Stimulated activated naive CD8-positive, alpha-beta T cell treated with anti-CD3 and anti-CD28 coated beads, Interleukin-15, amount 100 ng/mL, for 72 hours (primary cell): ENCODE measurements at regions not wholly inside any gene's neighbourhood (a gene's known extent, or its start where the extent isn't known, plus 50 kb on each side); places are given as distances from the start of the nearest gene placed in this dataset.

ENCODE experiments used
- ATAC-seq: fragments of 150-1000 bp; cut with Tn5 transposase; 2 replicates; pipeline ENCODE4 v1.10.0; 2021; ENCODE audit warnings: mild to moderate bottlenecking, moderate library complexity
- DNase-seq, 2 donors: peaks; one replicate each; pipeline ENCODE4 v3.0.0; 2021 to 2022
- H3K27ac Mint-ChIP-seq, 2 donors: one replicate each; pipeline ENCODE4 v1.8.0; 2022; ENCODE audit warnings: mild to moderate bottlenecking in 2 of 2, mixed read lengths in 2 of 2, moderate library complexity in 2 of 2
- H3K27me3 Mint-ChIP-seq: one replicate; pipeline ENCODE4 v1.8.0; 2022; ENCODE audit warnings: mixed read lengths
- H3K4me1 Mint-ChIP-seq: one replicate; pipeline ENCODE4 v1.8.0; 2022; ENCODE audit warnings: mild to moderate bottlenecking, mixed read lengths
- H3K4me3 Mint-ChIP-seq, 2 donors: one replicate each; pipeline ENCODE4 v1.8.0; 2022; ENCODE audit warnings: mild to moderate bottlenecking in 2 of 2, mixed read lengths in 2 of 2, moderate library complexity in 1 of 2
- H3K9me3 Mint-ChIP-seq, 2 donors: one replicate each; pipeline ENCODE4 v1.8.0; 2022; ENCODE audit warnings: mixed read lengths in 2 of 2

GRCh38 chr7:97337849-97338248 is 220.4 kb downstream of the SDHAF3 start:
- Mint-ChIP-seq H3K4me1 (no peaks in the 10 kb centered on the region), H3K9me3 (peaks cover 0 to 3% of the 10 kb centered on the region in 2 donors), H3K27ac (no peak overlapping the region), H3K4me3 (no peak overlapping the region), H3K27me3 (no peaks in the 10 kb centered on the region)
- DNase-seq (no peak), ATAC-seq (no peak)

- DNase-seq (no peak), ATAC-seq (no peak)
- no peak overlapping the region for H3K27ac Mint-ChIP-seq
- no peaks in the 10 kb centered on the region for H3K4me1 Mint-ChIP-seq
- H3K27me3 Mint-ChIP-seq, result no peaks in the 10 kb centered on the region
- no peak overlapping the region for H3K4me3 Mint-ChIP-seq
- no peaks in the 10 kb centered on the region for H3K9me3 Mint-ChIP-seq
Observed at GRCh38 chr7:97342512-97342911, 225.0 kb downstream of the SDHAF3 start.

DNA sequence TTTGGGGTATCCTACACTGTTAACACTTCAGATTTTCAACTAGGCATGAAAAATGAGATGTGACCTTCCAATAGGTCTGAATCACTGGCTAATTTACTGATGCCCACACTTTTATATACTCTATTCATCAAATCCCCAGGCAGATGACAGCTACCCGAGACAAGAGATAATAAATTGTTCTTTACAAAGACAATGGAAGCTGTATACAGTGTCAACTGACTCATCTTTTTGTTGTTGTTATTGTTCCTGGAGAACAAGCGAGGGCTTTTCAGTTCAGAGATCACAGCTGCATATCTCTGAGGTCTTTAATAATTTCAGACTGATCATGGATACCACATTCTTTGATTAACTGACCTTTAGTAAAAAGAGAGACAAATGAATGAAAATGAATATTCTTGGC is 228.9 kb downstream of the SDHAF3 start:
- Mint-ChIP-seq H3K4me1 (no peaks in the 10 kb centered on the region), H3K27me3 (no peaks in the 10 kb centered on the region), H3K9me3 (peaks cover 0 to 7% of the 10 kb centered on the region in 2 donors), H3K27ac (no peak overlapping the region), H3K4me3 (no peak overlapping the region)
- DNase-seq (no peak), ATAC-seq (no peak)

DNA sequence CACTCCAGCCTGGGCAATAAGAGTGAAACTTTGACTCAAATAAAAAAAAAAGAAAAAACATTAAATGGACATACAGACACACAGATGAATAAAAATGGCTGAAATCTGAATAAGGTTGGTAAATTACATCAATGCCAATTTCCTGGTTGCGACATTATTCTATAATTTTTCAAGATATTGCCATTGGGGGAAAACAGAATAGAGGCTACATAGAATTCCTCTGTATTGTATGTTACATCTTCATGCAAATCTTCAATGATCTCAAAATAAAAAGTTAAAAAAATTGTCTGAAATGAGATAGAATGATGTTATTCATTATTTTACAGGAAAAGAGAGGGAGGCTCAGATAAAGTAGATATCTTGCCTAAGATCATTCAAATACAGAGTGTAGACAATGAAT is 234.0 kb downstream of the SDHAF3 start:
- peaks cover 4 to 13% of the 10 kb centered on the region in 2 donors for H3K9me3 Mint-ChIP-seq
- no peak overlapping the region for H3K27ac Mint-ChIP-seq
- DNase-seq (no peak), ATAC-seq (no peak)
- no peaks in the 10 kb centered on the region for H3K4me1 Mint-ChIP-seq
- no peak overlapping the region for H3K4me3 Mint-ChIP-seq
- no peaks in the 10 kb centered on the region for H3K27me3 Mint-ChIP-seq

DNA sequence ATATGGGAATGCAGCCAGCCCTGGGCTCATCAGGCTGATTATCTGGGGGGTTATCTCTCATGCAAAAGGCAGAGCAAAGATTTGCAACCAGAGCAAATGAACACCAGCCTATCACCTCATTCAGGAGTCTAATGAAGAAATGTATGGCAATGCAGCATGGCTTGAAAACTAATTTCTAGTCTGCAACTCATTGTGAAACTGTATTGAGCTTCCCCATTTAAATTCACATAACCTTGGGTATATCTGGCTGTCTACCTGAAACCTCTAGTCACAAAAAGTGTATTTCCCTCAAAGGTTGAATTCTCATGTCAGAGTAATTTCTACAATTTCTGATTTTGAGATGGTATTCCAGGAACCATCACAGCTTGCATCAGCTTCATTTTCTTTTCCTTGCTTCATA is 240.0 kb downstream of the SDHAF3 start:
- Mint-ChIP-seq H3K27me3 (no peaks in the 10 kb centered on the region), H3K9me3 (peaks cover 4 to 7% of the 10 kb centered on the region in 2 donors), H3K27ac (no peak overlapping the region), H3K4me1 (no peaks in the 10 kb centered on the region), H3K4me3 (no peak overlapping the region)
- DNase-seq (no peak), ATAC-seq (no peak)

DNA sequence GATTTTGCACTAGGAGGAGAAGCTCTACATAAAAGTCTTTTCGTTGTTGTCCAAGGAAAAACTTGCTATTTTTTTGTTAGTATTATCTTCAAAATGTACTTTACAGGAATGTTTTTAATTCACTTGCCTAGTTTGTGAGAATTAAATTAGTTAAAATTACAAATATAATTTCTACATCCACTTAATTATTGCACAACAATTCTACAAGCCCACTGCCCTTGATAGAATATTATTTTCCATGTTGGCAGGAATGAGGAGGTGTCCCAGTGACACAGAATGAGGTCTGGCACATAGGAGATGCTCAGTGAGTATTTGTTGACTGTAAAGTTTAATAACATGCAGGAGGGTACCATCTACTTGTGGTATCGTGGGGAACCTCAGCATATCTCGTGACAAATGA is 255.4 kb downstream of the SDHAF3 start:
- H3K9me3 Mint-ChIP-seq, result no peaks in the 10 kb centered on the region
- no peak for ATAC-seq
- no peaks in the 10 kb centered on the region for H3K27me3 Mint-ChIP-seq

GRCh38 chr7:97373736-97374135 is 256.2 kb downstream of the SDHAF3 start:
- H3K27ac Mint-ChIP-seq, result no peak overlapping the region
- no peaks in the 10 kb centered on the region for H3K4me1 Mint-ChIP-seq
- DNase-seq (no peak), ATAC-seq (no peak)
- H3K27me3 Mint-ChIP-seq, result no peaks in the 10 kb centered on the region
- H3K4me3 Mint-ChIP-seq, result no peak overlapping the region
- no peaks in the 10 kb centered on the region for H3K9me3 Mint-ChIP-seq

More for the DNA sequence above, 255.4 kb downstream of the SDHAF3 start:
- Mint-ChIP-seq H3K27ac (no peak overlapping the region), H3K4me3 (no peak overlapping the region), H3K4me1 (no peaks in the 10 kb centered on the region)
- DNase-seq, result no peak

- ATAC-seq (no peak), DNase-seq (no peak)
- no peaks in the 10 kb centered on the region for H3K9me3 Mint-ChIP-seq
- no peaks in the 10 kb centered on the region for H3K4me1 Mint-ChIP-seq
- H3K4me3 Mint-ChIP-seq, result no peak overlapping the region
- no peaks in the 10 kb centered on the region for H3K27me3 Mint-ChIP-seq
- no peak overlapping the region for H3K27ac Mint-ChIP-seq
Observed at GRCh38 chr7:97377713-97378112, 260.2 kb downstream of the SDHAF3 start.

GRCh38 chr7:97381815-97382554 is 264.5 kb downstream of the SDHAF3 start:
- no peaks in the 10 kb centered on the region for H3K27me3 Mint-ChIP-seq
- no peak for DNase-seq
- no peaks in the 10 kb centered on the region for H3K9me3 Mint-ChIP-seq
- H3K4me1 Mint-ChIP-seq, result no peaks in the 10 kb centered on the region
- no peak overlapping the region for H3K4me3 Mint-ChIP-seq
- no peak overlapping the region for H3K27ac Mint-ChIP-seq
- ATAC-seq, result no peak

GRCh38 chr7:97390052-97390451 is 272.6 kb downstream of the SDHAF3 start:
- DNase-seq (no peak), ATAC-seq (no peak)
- H3K4me1 Mint-ChIP-seq, result no peaks in the 10 kb centered on the region
- H3K9me3 Mint-ChIP-seq, result no peaks in the 10 kb centered on the region
- H3K4me3 Mint-ChIP-seq, result no peak overlapping the region
- no peaks in the 10 kb centered on the region for H3K27me3 Mint-ChIP-seq
- no peak overlapping the region for H3K27ac Mint-ChIP-seq

DNA sequence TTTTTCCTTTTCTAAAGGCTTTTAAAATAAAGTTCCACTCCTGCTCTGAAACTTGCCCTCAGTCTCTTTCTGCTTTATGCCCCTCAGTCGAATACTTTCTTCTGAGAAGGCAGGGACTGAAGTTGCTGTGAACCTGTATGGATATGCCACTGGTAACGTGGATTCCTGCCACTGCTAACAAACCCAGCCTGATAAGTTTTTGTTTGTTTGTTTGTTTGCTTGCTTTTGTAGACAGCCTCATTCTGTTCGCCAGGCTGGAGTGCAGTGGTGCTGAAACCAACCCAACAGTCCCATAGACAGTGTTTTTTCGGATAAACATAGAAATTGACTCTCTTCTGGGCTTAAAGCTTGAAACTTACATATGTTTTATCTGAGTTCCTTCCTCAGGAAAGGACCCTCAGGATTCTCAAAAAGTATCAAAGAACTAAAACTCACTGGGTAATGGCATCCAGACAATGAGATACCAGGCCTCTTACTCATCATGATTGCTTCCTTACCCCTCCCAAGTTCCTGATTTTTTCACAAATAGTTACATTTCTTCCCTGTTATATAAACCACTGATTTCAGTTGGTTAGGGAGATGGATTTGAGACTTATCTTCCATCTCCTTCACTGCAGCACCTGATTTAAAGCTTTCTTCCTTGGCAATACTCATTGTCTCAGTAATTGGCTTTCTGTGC is 273.6 kb downstream of the SDHAF3 start:
- Mint-ChIP-seq H3K27me3 (no peaks in the 10 kb centered on the region), H3K9me3 (no peaks in the 10 kb centered on the region), H3K4me1 (no peaks in the 10 kb centered on the region), H3K27ac (no peak overlapping the region), H3K4me3 (no peak overlapping the region)
- DNase-seq (no peak), ATAC-seq (no peak)

DNA sequence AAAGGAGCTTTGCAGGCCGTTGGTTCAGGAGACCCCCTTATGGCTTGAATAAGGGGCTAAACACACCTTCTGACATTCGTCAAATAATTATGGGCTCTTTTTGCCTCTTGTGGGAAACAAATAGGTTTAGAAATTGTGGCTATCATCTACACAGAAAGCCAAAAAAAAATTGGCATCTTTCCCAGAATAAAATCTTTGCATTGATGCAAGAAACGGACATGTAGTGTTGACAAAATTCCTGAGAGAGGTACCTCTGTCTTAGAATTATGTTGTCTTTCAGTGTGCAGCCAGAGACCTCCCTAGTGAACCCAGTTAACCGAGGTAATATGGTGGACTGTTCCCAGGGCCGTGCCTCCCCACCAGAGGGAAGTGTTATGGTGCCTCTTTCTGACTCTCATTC is 283.9 kb downstream of the SDHAF3 start:
- Mint-ChIP-seq H3K27me3 (peaks cover 19% of the 10 kb centered on the region), H3K4me1 (no peaks in the 10 kb centered on the region), H3K4me3 (no peak overlapping the region), H3K27ac (no peak overlapping the region), H3K9me3 (no peaks in the 10 kb centered on the region)
- ATAC-seq (no peak), DNase-seq (no peak)

DNA sequence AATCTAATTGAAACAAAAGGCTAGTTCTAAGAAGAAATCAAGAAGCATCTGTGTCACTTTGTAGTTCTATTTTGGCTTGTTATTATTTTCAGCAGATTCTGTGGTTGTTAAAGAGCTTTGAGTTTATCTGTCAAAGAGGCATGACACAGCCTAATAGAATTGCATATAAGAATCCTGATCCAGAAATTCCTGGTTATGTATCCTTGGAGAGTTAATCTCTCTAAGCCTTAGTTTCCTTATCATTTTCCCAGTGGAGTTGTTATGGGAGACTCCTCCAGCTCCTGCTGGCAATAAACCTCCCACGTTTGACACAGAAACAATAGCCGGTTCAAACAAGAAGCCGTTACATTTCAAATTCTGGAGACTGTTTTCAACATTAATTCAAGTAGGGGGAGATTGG is 288.3 kb downstream of the SDHAF3 start:
- ATAC-seq (no peak), DNase-seq (no peak)
- no peaks in the 10 kb centered on the region for H3K9me3 Mint-ChIP-seq
- no peak overlapping the region for H3K4me3 Mint-ChIP-seq
- no peaks in the 10 kb centered on the region for H3K4me1 Mint-ChIP-seq
- no peak overlapping the region for H3K27ac Mint-ChIP-seq
- H3K27me3 Mint-ChIP-seq, result peaks cover 16% of the 10 kb centered on the region

GRCh38 chr7:97407106-97407505 is 289.6 kb downstream of the SDHAF3 start:
- Mint-ChIP-seq H3K27me3 (peaks cover 16% of the 10 kb centered on the region), H3K27ac (no peak overlapping the region), H3K4me1 (no peaks in the 10 kb centered on the region), H3K4me3 (no peak overlapping the region), H3K9me3 (no peaks in the 10 kb centered on the region)
- no peak for ATAC-seq
- DNase-seq, result no peak

GRCh38 chr7:97409346-97409745 is 291.8 kb downstream of the SDHAF3 start:
- no peak for ATAC-seq
- peaks cover 16% of the 10 kb centered on the region for H3K27me3 Mint-ChIP-seq
- no peak overlapping the region for H3K27ac Mint-ChIP-seq
- H3K9me3 Mint-ChIP-seq, result no peaks in the 10 kb centered on the region
- H3K4me1 Mint-ChIP-seq, result no peaks in the 10 kb centered on the region
- no peak for DNase-seq
- no peak overlapping the region for H3K4me3 Mint-ChIP-seq

DNA sequence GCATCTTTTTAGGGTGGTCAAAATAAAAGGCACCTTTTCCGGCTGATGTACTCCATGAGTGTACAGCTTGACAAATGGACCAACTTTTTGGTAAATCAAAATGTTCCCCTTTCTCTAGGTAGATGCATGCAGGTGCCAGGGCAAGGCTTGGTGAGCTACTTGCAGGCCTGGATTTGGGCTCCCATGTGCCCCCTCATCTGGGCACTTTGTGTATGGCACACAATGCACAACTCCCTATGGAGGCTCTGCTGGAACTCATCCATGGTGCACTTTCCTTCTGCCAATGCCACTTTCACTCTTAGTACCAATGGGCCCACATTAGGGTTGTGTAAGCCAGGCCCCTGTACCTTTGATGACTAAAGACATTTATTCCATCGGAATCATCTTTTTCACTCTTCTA is 300.8 kb downstream of the SDHAF3 start:
- Mint-ChIP-seq H3K4me3 (no peak overlapping the region), H3K4me1 (no peaks in the 10 kb centered on the region), H3K9me3 (peaks cover 3% of the 10 kb centered on the region in 2 donors), H3K27me3 (peaks cover 2% of the 10 kb centered on the region), H3K27ac (no peak overlapping the region)
- ATAC-seq (no peak), DNase-seq (no peak)

DNA sequence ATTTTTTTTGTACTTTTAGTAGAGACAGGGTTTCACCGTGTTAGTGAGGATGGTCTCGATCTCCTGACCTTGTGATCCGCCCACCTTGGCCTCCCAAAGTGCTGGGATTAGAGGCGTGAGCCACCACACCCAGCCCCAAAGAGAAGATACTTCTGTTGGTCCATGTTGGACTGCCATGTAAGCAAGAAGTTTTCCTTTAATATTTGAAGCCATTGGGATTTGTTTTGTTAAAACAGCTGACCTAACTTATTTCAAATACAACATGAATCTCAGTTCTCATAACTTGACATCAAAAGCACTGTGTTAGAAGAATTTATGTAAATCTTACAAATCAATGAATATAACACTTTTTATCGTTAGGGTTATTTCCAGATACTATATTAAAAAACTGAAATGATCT is 302.4 kb downstream of the SDHAF3 start:
- no peaks in the 10 kb centered on the region for H3K4me1 Mint-ChIP-seq
- no peak overlapping the region for H3K27ac Mint-ChIP-seq
- peaks cover 7% of the 10 kb centered on the region for H3K27me3 Mint-ChIP-seq
- peaks cover 7 to 8% of the 10 kb centered on the region in 2 donors for H3K9me3 Mint-ChIP-seq
- no peak overlapping the region for H3K4me3 Mint-ChIP-seq
- DNase-seq (no peak), ATAC-seq (no peak)
